GM13976 (cell line): ENCODE measurements at regions not wholly inside any gene's neighbourhood (a gene's known extent, or its start where the extent isn't known, plus 50 kb on each side); places are given as distances from the start of the nearest gene placed in this dataset.

Experiments
- DNase-seq: peaks from one replicate; pipeline ENCODE4 v3.0.0; 2012; ENCODE audit warnings: low spot score
- CTCF ChIP-seq: IDR thresholded peaks from 2 replicates; pipeline ENCODE4 v1.5.1; 2012; ENCODE audit warnings: borderline replicate concordance, mild to moderate bottlenecking; ENCODE audit not compliant: insufficient read depth; ENCODE audit errors: extremely low read depth, missing control alignments, control extremely low read depth
- in situ Hi-C: fragments of 300-500 bp; cut with MboI; formaldehyde crosslinking; loops from one replicate; pipeline ENCODE4 v1.12.0; 2022; ENCODE audit warnings: low sequenced_read_pairs, mixed read lengths, inconsistent platforms; ENCODE audit not compliant: unreplicated experiment

- in situ Hi-C loops = no loop called here
- no peak for DNase-seq
- TF ChIP-seq CTCF = no peak
Observed at GRCh38 chr18:77544792-77545191, 295.1 kb downstream of the GALR1 start.

- in situ Hi-C loops = no loop called here
- TF ChIP-seq CTCF = no peak
- DNase-seq = no peak
Observed at GRCh38 chr18:77547757-77548156, 298.1 kb downstream of the GALR1 start.

GRCh38 chr18:77548790-77549420, 299.3 kb downstream of the GALR1 start:
- in situ Hi-C loops = no loop called here
- TF ChIP-seq CTCF = no peak
- DNase-seq = no peak

- DNase-seq = no peak
- in situ Hi-C loops = no loop called here
- TF ChIP-seq CTCF = no peak
Observed at GRCh38 chr18:77550625-77551024, 301.0 kb downstream of the GALR1 start.

- DNase-seq = no peak
- TF ChIP-seq CTCF = no peak
- in situ Hi-C loops = no loop called here
Observed at GRCh38 chr18:77551055-77551454, 301.4 kb downstream of the GALR1 start.

GRCh38 chr18:77552945-77553344, 303.3 kb downstream of the GALR1 start:
- in situ Hi-C loops = no loop called here
- no peak for DNase-seq
- no peak for TF ChIP-seq CTCF
